GM18867 (cell line): ENCODE measurements at regions not wholly inside any gene's neighbourhood (a gene's known extent, or its start where the extent isn't known, plus 50 kb on each side); places are given as distances from the start of the nearest gene placed in this dataset.
"Not testable (repeated sequence)": the region's sequence is repeated elsewhere in the genome, so short reads cannot be mapped to it uniquely, and the experiment has no call there.

ENCODE experiments used
- ATAC-seq: cut with Tn5 transposase; IDR thresholded peaks from one replicate; pipeline ENCODE4 v1.9.1; 2021; ENCODE audit warnings: mild to moderate bottlenecking, moderate library complexity; ENCODE audit not compliant: unreplicated experiment

DNA sequence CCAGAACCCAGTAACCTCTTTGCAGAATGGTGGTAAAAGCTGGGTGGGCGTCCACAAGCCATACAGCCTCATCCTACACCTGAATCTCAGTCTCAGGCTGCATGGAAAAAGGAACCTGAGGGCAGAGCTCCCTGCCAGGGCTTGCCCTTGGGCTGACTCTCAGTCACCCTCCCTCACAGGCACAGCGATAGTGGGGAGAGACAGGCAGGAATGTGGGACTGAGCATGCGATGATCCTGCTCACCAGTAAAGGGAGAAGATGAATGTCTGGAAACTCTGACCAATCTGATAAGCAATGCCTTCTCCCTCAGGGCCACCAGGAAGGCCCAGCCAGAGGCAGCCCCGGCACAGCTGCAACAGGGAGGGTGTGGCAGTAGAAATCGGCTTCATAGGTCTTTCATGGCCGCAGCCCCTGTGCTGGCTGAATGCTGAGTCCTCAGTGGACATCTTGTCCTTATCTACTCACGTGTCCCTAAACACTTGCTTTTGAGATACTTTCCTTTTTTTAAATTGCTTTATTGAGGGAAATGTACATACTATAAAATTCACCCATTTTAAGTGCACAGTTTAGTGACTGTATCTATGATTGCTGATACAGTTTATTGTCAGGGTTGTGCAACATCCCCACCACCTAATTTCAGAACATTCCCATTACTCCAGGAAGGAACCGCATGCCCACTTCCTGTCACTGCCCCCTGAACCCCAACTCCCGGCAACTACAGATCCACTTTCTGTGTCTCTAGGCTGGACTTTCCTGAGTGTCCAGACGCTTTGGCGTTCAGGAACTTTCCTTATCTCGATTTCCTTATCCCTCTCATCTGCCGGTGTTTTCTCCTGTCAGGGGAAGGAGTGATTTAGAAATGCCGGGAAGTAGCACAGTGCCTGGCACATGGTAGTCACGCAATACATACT lies 258.1 kb downstream of the PCNX1 start:
- no peak for ATAC-seq

GRCh38 chr14:71166180-71166837 lies 259.1 kb downstream of the PCNX1 start:
- no peak for ATAC-seq

- ATAC-seq: not testable (repeated sequence)
Observed at GRCh38 chr14:71167325-71167950, 260.2 kb downstream of the PCNX1 start.

GRCh38 chr14:71168161-71168560 lies 260.9 kb downstream of the PCNX1 start:
- not testable (repeated sequence) for ATAC-seq

- ATAC-seq: no peak
Observed at GRCh38 chr14:71168564-71169427, 261.5 kb downstream of the PCNX1 start.

- no peak for ATAC-seq
Observed at GRCh38 chr14:71169861-71170260, 262.6 kb downstream of the PCNX1 start.

DNA sequence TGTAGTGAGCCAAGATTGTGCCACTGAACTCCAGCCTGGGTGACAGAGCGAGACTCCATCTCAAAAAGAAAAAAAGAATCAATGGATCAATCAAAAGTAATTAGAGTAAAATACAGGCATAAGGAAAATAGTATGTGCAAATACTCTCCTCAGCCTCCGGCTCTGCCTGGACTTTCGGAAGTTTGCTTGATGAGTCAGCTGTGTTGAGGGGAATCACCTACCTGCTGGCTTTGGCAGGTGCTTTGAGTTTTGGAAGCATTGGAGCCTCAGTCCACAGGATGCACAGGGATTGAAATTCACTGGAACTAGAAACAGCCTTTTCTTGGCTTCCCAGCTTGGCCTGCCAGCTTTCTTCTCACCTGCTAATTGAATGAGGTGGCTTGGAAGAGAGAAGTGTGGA lies 268.2 kb downstream of the PCNX1 start:
- ATAC-seq: no peak

- no peak for ATAC-seq
Observed at GRCh38 chr14:71179066-71179465, 271.8 kb downstream of the PCNX1 start.

DNA sequence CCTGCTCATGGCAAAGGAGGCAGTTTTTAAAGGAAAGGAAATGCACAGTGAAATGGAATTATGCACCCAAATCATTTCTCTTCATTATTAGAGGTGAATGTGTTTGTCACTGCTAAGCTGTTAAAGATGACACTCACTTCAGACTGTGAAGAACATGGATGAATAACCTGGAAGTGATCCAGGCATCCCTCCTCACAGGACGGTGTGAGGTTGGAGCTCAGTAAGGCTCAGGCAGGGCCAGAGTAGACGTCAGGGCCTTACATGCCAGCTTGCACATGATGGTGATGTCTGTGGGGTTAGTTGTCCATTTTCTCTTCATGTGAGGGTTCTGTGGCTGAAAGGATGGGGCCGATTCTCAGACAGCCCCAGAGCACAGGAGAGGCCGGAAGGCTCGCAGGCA lies 273.1 kb downstream of the PCNX1 start:
- ATAC-seq: no peak

GRCh38 chr14:71181215-71182003 lies 274.1 kb downstream of the PCNX1 start:
- no peak for ATAC-seq

DNA sequence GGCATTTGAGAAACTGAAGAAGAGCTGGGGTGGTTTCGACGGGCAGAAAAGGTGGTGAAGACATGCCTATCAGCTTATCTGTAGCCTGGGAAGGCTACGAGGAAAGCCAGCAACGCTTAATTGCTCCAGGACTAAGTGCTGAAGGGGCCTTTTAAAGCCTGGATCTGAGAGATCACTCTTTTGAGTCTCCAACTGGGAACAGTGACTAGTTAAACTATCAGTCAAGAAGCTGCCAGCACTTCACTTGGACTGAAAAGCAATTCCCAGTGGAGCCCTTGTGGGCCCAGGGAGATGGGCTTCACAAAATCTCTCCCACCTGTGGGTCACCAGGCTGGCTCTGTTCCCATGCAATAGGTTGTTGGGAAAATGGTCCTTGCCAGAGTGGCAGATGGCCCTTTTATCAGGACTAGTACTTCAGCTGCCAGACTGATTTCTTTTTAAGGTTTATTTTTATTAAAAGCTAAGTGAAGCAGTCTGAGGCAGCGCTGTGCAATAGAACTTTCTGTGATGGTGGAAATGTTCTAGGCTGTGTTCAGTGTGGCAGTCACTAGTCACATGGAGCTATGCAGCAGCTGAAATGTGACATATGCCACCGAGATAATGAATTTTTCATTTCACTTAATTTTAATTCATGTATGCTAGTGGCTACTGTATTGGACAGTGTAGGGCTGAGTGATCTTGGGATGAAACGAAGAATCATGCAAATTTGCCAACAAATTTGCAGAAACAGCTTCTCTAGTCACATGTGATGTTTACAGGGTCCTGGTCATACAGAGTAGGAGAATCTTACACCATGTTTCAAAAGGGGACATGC lies 276.8 kb downstream of the PCNX1 start:
- ATAC-seq: no peak

DNA sequence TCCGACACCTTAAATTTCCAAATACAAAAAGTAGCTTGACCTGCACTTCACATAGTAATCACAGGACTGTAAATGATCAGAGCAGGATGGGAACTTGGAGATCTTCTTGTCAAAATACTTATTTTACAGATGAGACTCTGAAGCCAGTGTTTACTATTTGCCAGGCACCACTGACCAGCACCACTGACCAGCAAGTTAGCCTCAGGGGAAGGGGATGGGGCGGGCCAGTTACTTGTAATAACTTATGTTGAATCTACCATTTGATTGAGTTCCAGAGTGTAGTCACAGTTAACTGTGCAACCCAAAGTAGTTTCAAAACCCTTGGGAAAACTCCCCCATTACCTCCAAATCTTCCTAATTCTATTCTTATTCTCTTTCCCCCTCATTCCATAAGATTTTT lies 278.4 kb downstream of the PCNX1 start:
- ATAC-seq: no peak

DNA sequence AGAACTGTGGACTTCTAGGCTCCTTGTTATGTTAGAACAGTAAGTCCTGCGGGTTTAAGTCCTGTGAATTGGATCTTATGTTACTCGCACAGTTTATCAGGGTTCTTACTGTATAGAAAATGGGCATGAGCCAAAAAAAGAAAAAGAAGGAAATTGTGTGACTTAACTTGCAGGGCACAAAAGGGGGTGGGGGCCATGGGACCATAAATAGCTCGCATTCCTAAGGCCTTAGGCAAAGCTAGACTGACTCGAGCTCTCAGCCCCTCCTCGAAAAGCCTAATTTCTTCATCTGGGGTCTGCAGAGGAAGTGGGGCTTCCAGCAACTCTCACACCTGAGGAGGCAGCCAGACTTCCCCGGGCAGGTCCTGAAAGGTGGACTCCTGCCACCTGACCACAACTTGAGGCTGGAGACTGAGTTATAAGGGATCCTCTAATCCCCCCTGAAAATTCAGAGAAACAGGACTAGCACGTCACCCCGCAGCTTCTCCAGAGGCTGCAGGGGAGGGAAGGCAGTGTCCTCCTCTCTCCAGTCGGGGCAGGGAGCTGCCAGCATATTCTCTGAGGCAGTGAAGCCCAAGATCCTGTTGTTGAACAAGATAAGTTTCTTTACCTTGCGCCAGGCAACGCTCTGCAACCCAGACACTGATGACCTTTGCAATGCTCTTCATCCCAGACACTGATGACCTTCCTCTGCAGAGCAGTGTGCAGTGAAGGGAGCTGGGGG lies 280.5 kb downstream of the PCNX1 start:
- no peak for ATAC-seq

DNA sequence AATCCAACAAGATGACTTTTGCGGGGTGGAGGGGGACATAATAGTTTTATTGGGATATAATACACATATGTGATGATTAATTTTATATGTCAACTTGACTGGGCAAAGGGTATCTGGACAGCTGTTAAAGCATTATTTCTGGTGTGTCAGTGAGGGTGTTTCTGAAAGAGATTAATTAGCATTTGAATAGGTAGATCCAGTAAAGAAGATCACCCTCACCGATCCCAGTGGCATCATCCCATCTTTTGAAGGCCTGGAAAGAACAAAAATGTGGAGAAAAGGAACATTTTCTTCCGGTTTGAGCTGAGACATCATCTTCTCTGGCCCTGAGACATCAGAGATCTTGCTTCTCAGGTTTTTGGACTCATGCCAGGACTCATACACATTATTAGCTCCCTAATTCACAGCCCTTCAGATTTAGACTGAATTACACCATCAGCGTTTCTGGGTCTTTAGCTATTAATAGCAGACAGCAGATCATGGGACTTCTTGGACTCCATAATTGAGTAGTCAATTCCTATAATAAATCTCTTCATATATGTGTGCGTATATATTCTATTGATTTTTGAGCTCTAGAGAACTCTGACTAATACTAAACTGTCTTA lies 283.6 kb downstream of the PCNX1 start:
- ATAC-seq: no peak

- no peak for ATAC-seq
Observed at GRCh38 chr14:71193663-71194062, 286.4 kb downstream of the PCNX1 start.

GRCh38 chr14:71194251-71194650 lies 287.0 kb downstream of the PCNX1 start:
- no peak for ATAC-seq

GRCh38 chr14:71196921-71197320 lies 289.7 kb downstream of the PCNX1 start:
- no peak for ATAC-seq

- no peak for ATAC-seq
Observed at GRCh38 chr14:71198687-71199086, 291.4 kb downstream of the PCNX1 start.
